HG03280 (cell line): ENCODE measurements at regions not wholly inside any gene's neighbourhood (a gene's known extent, or its start where the extent isn't known, plus 50 kb on each side); places are given as distances from the start of the nearest gene placed in this dataset.

ENCODE experiments used
- ATAC-seq: cut with Tn5 transposase; IDR thresholded peaks from one replicate; pipeline ENCODE4 v1.9.1; 2021; ENCODE audit warnings: mild to moderate bottlenecking, moderate library complexity; ENCODE audit not compliant: unreplicated experiment

DNA sequence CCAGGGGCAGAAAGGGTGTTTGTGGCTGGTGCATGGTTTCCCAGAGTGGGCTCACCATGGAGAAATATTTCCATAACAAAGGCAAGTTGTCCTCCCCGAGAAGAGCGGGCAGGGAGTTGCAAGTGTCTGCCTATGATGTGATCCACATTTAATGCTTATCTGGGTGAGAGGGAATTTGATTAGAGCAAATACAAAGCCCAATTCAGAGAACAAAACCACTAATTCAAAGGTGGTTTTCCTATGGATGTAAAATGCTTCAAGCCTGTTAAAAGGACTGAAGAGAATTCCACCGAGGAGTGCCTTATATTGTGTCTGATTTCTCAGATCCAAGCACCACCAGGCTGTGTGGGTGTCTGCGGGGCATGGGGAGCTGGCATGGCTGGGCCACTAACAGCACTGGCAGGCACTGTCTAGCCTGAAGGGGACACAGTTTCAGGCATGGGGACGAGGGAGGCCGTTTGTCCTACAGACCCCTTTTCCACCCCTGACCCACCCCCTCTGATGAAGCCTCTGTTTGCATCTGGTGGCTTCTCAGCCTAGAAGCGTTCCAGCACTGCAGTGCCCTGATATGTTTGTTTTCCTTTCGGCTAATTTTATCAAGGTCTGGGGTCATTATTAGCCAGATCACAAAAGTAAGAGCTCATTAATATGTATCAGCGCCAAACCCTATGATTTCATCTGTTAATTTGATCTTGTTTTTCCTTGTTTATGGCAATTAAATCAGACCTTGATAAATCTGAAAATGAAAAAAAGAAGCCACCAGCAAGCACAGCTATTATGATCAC, 357.3 kb downstream of the HRH4 start:
- ATAC-seq = no peak

DNA sequence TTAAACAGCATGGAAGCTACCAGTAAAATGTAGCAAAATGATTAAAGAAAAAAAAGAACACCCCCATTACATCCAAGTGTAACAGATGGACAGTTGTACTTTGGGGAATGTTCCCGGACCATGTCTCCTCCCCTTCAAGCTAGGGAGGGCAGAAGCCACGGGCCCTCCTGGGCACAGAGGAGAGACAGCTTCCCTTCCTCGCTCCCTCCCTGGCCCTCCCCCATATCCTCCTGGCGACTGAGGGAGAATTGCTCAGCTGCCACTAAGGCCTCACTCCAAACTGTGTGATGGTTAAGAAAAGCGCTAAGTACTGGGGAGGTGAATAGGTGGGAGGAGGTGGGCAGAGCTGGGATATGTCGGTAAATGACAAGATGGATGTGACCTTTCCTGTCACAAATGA, 358.0 kb downstream of the HRH4 start:
- ATAC-seq = no peak

- no peak for ATAC-seq
Observed at GRCh38 chr18:24819141-24819890, 358.9 kb downstream of the HRH4 start.

GRCh38 chr18:24825397-24825796, 365.0 kb downstream of the HRH4 start:
- ATAC-seq = no peak

DNA sequence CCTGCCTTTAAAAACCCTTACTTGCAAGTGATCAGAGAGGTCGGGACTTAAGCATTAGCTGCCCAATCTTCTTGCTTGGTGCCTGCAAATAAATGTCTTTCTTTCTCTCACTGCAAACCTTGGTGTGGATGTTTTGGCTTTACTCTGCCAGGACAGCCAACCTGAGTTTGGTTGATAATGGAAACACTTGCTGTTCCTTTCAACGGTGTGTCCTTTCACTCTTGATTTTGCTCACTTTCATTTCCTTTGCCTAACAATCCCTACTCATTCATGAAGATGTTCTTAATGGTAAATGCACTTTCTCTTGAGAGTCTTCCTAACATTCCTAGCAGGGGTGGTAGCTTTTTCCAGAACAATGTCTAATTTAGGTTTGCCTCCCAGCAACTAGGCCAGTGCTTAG, 366.2 kb downstream of the HRH4 start:
- no peak for ATAC-seq

GRCh38 chr18:24827501-24827900, 367.1 kb downstream of the HRH4 start:
- no peak for ATAC-seq

DNA sequence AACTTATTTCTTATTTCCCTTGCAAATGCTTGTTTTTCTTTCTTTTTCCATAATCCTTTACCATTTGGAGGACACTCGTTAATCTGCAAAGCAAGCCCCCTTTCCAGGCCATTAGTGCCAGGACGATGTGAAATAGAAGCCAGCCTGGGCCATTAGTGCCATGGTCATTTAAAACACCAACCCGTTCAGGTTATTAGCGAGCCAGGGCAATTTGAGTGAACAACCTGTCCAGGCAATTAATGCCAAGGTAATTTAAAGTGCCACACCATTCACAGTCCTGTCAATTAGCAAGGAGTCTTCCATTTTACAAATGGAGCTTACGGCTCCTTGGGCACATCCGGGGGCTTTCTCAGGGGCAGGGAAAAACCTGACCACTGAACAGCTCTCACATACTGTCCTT, 370.6 kb downstream of the HRH4 start:
- ATAC-seq = no peak

DNA sequence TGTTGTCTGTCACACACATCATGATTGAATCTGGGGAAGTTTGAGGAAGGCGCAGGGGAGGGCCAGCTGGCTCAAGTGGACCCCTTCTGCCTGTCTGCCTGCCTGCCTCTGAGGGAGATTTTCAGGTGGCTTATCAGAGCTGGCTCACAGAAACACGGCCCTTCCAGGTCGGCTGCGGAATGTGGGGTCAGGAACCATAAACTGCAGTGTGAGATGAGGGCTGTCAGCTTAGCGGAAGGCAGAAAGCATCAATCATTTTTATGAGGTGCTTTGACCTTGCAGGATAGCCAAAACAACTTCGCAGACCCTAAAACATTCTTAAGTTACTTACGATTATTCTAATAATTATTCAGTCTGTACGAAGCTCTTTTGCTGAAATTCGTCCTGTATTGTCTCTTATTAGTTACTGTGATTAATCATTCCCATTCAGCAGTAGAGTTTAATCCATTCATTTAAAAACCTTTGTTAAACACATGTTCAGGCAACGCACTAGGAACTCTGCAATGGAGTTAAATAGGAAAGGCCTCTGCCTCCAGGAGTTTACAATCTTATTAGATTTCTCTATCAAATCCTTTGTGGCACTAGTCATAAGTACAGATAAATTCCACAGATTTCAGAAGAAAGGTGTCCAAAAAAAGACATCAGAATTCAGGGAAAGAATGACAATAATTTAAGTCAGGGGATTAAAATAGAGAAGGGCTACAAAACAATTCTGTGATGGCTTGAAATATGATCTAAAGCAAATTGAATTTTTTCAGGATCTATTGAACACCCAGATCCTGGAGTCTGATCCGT, 371.6 kb downstream of the HRH4 start:
- no peak for ATAC-seq

DNA sequence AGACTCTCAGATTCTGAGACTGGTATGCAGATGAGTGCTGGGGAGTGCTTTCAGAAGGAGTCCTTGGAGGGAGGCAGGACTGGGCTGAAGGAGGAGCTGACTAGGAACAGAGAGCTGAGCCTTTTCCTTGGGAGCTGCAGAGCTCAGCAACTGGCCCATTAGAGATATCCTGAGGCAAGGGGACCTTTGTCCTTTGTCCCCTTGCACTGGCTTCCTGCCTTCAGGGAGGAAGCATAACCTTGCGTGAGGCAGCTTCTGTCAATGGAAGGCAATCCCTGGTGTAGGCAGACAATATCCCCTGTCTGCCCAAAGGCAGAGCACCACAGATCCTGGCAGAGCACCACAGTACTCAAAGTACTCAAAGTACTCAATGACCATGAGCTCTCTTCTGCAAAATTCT, 375.3 kb downstream of the HRH4 start:
- no peak for ATAC-seq

GRCh38 chr18:24837066-24837465, 376.6 kb downstream of the HRH4 start:
- no peak for ATAC-seq

DNA sequence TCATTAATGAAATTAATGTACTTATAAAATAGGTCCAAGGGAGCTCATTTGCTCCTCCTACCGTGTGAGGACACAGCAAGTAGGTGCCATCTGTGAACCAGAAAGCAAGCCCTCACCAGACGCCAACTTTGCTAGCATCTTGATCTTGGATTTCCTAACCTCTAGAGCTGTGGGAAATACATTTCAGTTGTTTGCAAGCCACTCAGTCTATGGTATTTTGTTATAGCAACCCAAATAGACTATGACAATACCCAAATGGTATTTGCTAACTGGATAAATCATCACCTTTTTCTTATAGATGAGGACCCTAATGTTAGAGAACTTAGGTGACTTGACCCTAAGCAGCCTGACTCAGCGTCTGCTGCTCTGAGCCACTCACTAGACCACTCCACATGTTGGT, 379.6 kb downstream of the HRH4 start:
- ATAC-seq = no peak

GRCh38 chr18:24840640-24841039, 380.2 kb downstream of the HRH4 start:
- no peak for ATAC-seq

GRCh38 chr18:24841536-24841935, 381.1 kb downstream of the HRH4 start:
- no peak for ATAC-seq

DNA sequence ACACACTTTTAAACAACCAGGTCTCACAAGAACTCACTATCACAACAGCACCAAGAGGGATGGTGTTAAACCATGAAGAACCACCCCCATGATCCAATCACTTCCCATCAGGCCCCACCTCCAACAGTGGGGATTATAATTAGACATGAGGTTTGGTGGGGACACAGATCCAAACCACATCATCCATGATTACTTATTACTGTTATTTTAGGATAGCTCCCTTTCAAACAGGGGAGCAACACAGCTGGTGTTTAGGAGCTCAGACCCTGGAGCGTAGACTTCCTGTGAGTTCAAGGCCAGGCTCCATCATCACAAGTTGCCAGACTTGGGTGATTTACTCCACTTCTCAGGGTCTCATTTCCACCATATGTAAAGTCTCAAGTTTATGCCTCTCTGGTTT, 382.7 kb downstream of the HRH4 start:
- no peak for ATAC-seq

GRCh38 chr18:24846138-24846537, 385.7 kb downstream of the HRH4 start:
- no peak for ATAC-seq

DNA sequence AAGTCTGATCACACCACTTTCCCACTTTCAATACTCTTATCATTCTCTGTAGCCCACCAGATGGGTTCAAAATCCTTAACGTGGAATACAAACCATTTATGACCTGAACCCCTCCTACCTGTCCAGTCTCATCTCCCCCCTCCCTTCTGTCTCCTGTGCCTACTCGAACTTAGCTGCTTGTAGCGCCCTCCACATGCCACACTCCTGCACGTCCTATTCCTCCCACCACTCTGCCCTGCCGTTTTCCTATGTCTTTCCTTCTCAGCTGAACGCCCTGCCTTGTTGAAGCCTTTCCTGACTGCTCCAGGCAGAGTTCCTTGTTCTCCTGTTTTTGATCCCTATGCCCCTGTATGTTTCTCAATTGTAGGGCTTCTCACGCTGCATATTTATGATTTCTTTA, 390.1 kb downstream of the HRH4 start:
- ATAC-seq = no peak

- ATAC-seq = no peak
Observed at GRCh38 chr18:24853076-24853475, 392.6 kb downstream of the HRH4 start.

DNA sequence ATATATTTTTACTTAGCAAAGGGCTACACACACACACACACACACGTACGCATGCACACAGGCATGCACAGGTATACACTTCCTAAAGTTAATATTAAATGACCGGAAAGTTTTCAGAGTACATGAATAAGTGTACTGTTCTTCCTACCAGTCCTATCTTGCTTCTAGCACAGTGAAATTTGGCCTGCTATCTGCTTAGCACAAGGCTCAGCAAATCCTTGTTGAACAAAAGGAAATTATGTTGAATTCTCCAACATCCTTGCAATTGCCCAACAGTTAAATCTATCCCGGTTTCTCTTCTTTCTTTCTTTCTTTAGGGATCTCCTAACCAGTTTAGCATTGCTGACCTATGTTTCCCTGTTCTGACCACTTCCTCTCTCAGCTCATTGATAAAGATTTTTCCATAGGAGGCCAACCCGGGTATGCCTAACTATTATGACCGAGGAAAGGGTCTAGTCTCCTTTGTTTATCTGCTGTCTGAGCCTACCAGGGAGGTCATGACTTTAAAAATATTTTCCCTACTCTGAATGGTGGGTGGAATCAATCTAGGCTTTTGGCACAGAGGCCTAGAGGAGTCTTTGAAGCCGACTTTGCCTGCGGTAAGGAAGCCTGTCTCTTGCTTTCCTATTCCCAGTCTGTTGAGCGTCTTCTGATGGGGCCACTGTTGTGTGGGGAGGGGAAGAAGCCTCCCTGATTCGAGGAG, 400.7 kb downstream of the HRH4 start:
- ATAC-seq = no peak

- ATAC-seq = no peak
Observed at GRCh38 chr18:24862201-24862816, 401.9 kb downstream of the HRH4 start.

GRCh38 chr18:24868311-24868710, 407.9 kb downstream of the HRH4 start:
- ATAC-seq = no peak
